B cell (primary cell): ENCODE measurements at regions not wholly inside any gene's neighbourhood (a gene's known extent, or its start where the extent isn't known, plus 50 kb on each side); places are given as distances from the start of the nearest gene placed in this dataset.
"Not testable (repeated sequence)": the region's sequence is repeated elsewhere in the genome, so short reads cannot be mapped to it uniquely, and the experiment has no call there.

Source experiments
- ATAC-seq: fragments of 200-7000 bp; cut with Tn5 transposase; one replicate; pipeline ENCODE4 v1.10.0; 2021; ENCODE audit warnings: low read depth, mild to moderate bottlenecking, moderate number of reproducible peaks, moderate library complexity
- CTCF ChIA-PET: fragments of 350-600 bp; sonication (Branson Sonifier 250); formaldehyde crosslinking; loops from one replicate; lab custom pipeline; 2021; ENCODE audit warnings: antibody characterized with exemption, inconsistent platforms; lab: Charles Lee
- POLR2A ChIA-PET: fragments of 350-600 bp; sonication (Branson Sonifier 250); formaldehyde crosslinking; loops from one replicate; lab custom pipeline; 2021; ENCODE audit warnings: antibody characterized with exemption; lab: Charles Lee
- DNase-seq: peaks from one replicate; pipeline ENCODE4 v3.0.0; 2013
- H2AFZ ChIP-seq: 2 replicates; pipeline ENCODE4 v1.6.1; 2012; ENCODE audit warnings: mild to moderate bottlenecking, low read depth, low read length; ENCODE audit not compliant: insufficient read depth, poor library complexity, severe bottlenecking
- H3K27ac ChIP-seq, 2 donors: 1 replicate in 1 of 2; 2 replicates in 1 of 2; pipeline ENCODE4 v1.5.1; 2012 to 2013; ENCODE audit warnings: low read length in 2 of 2, mild to moderate bottlenecking in 2 of 2, moderate library complexity in 1 of 2
- H3K27me3 ChIP-seq, 4 experiments: fragments of 200-600 bp in 1 of 4; sonication (generic) in 1 of 4; replicated peaks in 1 of 4; 1 replicate in 2 of 4; 2 replicates in 2 of 4; pipeline versions ENCODE4 v1.6.1 to v1.7.0; 2013 to 2016; ENCODE audit warnings: low read length in 3 of 4, mild to moderate bottlenecking in 2 of 4, mixed read lengths in 1 of 4, moderate library complexity in 1 of 4; ENCODE audit not compliant: insufficient read depth in 4 of 4, control insufficient read depth in 3 of 4; ENCODE audit errors: control extremely low read depth in 1 of 4
- H3K36me3 ChIP-seq, 2 experiments: replicated peaks in 1 of 2; 1 replicate in 1 of 2; 2 replicates in 1 of 2; pipeline versions ENCODE4 v1.6.1 to v1.7.1; 2013; ENCODE audit warnings: low read length in 1 of 2; ENCODE audit not compliant: insufficient read depth in 2 of 2, control insufficient read depth in 1 of 2; ENCODE audit errors: control extremely low read depth in 1 of 2, extremely low read depth in 1 of 2
- H3K4me1 ChIP-seq, 2 donors: fragments of 200-600 bp in 1 of 2; sonication (generic) in 1 of 2; 1 replicate in 1 of 2; 2 replicates in 1 of 2; pipeline versions ENCODE4 v1.5.1 to v1.6.1; 2013 to 2017; ENCODE audit warnings: low read length in 2 of 2; ENCODE audit not compliant: control insufficient read depth in 2 of 2, insufficient read depth in 2 of 2
- H3K4me2 ChIP-seq: replicated peaks from 2 replicates; pipeline ENCODE3; 2012; ENCODE audit warnings: mild to moderate bottlenecking, low read depth, low read length; ENCODE audit not compliant: poor library complexity, severe bottlenecking
- H3K4me3 ChIP-seq, 5 experiments: fragments of 200-600 bp in 1 of 5; sonication (generic) in 1 of 5; 1 replicate in 3 of 5; 2 replicates in 2 of 5; pipeline versions ENCODE4 v1.5.1 to v1.7.0; 2011 to 2016; ENCODE audit warnings: low read length in 4 of 5, mild to moderate bottlenecking in 4 of 5, low read depth in 2 of 5, control low read depth in 1 of 5, moderate library complexity in 1 of 5; ENCODE audit not compliant: insufficient read depth in 1 of 5; ENCODE audit errors: control extremely low read depth in 1 of 5, extremely low read depth in 1 of 5
- H3K79me2 ChIP-seq: fragments of 200-600 bp; sonication (generic); one replicate; pipeline ENCODE4 v1.6.0; 2016; ENCODE audit warnings: low read length; ENCODE audit not compliant: control insufficient read depth, insufficient read depth
- H3K9ac ChIP-seq: fragments of 200-600 bp; sonication (generic); 2 replicates; pipeline ENCODE4 v1.6.1; 2017; ENCODE audit warnings: mild to moderate bottlenecking, low read length, moderate library complexity
- H3K9me3 ChIP-seq, 3 donors: one replicate each; pipeline versions ENCODE4 v1.6.1 to v1.7.1; 2013; ENCODE audit warnings: low read length in 2 of 3; ENCODE audit not compliant: control insufficient read depth in 2 of 3, insufficient read depth in 1 of 3; ENCODE audit errors: control extremely low read depth in 1 of 3
- H4K20me1 ChIP-seq: 2 replicates; pipeline ENCODE4 v1.6.0; 2012; ENCODE audit warnings: mild to moderate bottlenecking, low read length; ENCODE audit not compliant: insufficient read depth, control insufficient read depth, poor library complexity, severe bottlenecking
- H3K27ac Mint-ChIP-seq: one replicate; pipeline ENCODE4 v1.8.0; 2021; ENCODE audit warnings: mixed read lengths
- H3K27me3 Mint-ChIP-seq: one replicate; pipeline ENCODE4 v1.8.0; 2021; ENCODE audit warnings: mixed read lengths
- H3K4me1 Mint-ChIP-seq: one replicate; pipeline ENCODE4 v1.8.0; 2021; ENCODE audit warnings: mixed read lengths
- H3K4me3 Mint-ChIP-seq: one replicate; pipeline ENCODE4 v1.8.0; 2021; ENCODE audit warnings: mixed read lengths
- H3K9me3 Mint-ChIP-seq: one replicate; pipeline ENCODE4 v1.8.0; 2022; ENCODE audit warnings: mixed read lengths; ENCODE audit not compliant: insufficient read depth
- EZH2 ChIP-seq: IDR thresholded peaks from 2 replicates; pipeline ENCODE4 v1.6.1; 2012; ENCODE audit warnings: borderline replicate concordance, low read depth, mild to moderate bottlenecking, moderate library complexity, low read length; ENCODE audit not compliant: insufficient read depth, poor library complexity, severe bottlenecking
- WGBS: methylation state at CpG from one replicate; pipeline ENCODE4 v1.1.5; 2013; ENCODE audit warnings: missing lambda C conversion rate; ENCODE audit not compliant: insufficient coverage; 5-methylcytosine and 5-hydroxymethylcytosine counted together
- intact Hi-C: fragments of 100-400 bp; cut with micrococcal nuclease; formaldehyde crosslinking; loops from one replicate; pipeline ENCODE4 v1.10.0; 2022
- TF ChIP-seq, protein P1 (sequence below): fragments of 200-600 bp; IDR thresholded peaks from one replicate; pipeline ENCODE4 v1.8.0; 2022; ENCODE audit warnings: antibody characterized with exemption, mild to moderate bottlenecking

- Histone ChIP-seq H3K79me2 (no peaks in the 10 kb centered on the region), H3K4me2 (no peak overlapping the region), H3K9ac (no peak overlapping the region), H3K27me3 (peaks cover 0 to 9% (median 3%) of the 10 kb centered on the region in 4 experiments), H3K27ac (no peak overlapping the region), H3K36me3 (no peaks in the 10 kb centered on the region), H3K9me3 (peaks cover 2 to 24% (median 2%) of the 10 kb centered on the region in 3 donors), H3K4me3 (no peak overlapping the region), H2AFZ (no peak overlapping the region), H3K4me1 (no peaks in the 10 kb centered on the region), H4K20me1 (no peaks in the 10 kb centered on the region)
- DNase-seq (no peak), ATAC-seq (no peak)
- no peaks in the 10 kb centered on the region for H3K4me1 Mint-ChIP-seq
- no peak overlapping the region for H3K4me3 Mint-ChIP-seq
- WGBS = no CpG with 5 or more reads among the region's 1 CpG
- no peak for TF ChIP-seq EZH2
- TF ChIP-seq, protein P1, sequence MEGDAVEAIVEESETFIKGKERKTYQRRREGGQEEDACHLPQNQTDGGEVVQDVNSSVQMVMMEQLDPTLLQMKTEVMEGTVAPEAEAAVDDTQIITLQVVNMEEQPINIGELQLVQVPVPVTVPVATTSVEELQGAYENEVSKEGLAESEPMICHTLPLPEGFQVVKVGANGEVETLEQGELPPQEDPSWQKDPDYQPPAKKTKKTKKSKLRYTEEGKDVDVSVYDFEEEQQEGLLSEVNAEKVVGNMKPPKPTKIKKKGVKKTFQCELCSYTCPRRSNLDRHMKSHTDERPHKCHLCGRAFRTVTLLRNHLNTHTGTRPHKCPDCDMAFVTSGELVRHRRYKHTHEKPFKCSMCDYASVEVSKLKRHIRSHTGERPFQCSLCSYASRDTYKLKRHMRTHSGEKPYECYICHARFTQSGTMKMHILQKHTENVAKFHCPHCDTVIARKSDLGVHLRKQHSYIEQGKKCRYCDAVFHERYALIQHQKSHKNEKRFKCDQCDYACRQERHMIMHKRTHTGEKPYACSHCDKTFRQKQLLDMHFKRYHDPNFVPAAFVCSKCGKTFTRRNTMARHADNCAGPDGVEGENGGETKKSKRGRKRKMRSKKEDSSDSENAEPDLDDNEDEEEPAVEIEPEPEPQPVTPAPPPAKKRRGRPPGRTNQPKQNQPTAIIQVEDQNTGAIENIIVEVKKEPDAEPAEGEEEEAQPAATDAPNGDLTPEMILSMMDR = no peak
- ChIA-PET CTCF (interaction anchor here (1.1 kb wide), 1 partner anchor 21 kb away, joined by 3 read pairs; no protein-coding TSS in a partner anchor), POLR2A (no interaction called here)
- intact Hi-C loops = no loop called here
- peaks cover 19% of the 10 kb centered on the region for H3K27me3 Mint-ChIP-seq
- H3K27ac Mint-ChIP-seq = no peak overlapping the region
- H3K9me3 Mint-ChIP-seq = peaks cover 8% of the 10 kb centered on the region
These were observed 95.2 kb upstream of the CST7 start for GRCh38 chr20:24853916-24854315.

- H3K27ac ChIP-seq = no peak overlapping the region
- no peak overlapping the region for H3K27ac Mint-ChIP-seq
- ATAC-seq (no peak), DNase-seq (no peak)
- no peak for TF ChIP-seq EZH2
- TF ChIP-seq, protein P1 = no peak
- H3K4me1 ChIP-seq = no peaks in the 10 kb centered on the region
- WGBS = 88% methylated on average over 1 of the region's 1 CpG
- intact Hi-C loops = no loop called here
- no peaks in the 10 kb centered on the region for H4K20me1 ChIP-seq
- H3K27me3 Mint-ChIP-seq = peaks cover 24% of the 10 kb centered on the region
- no peak overlapping the region for H3K4me3 ChIP-seq
- H3K9ac ChIP-seq = no peak overlapping the region
- no peaks in the 10 kb centered on the region for H3K36me3 ChIP-seq
- no peak overlapping the region for H3K4me3 Mint-ChIP-seq
- peaks cover 8% of the 10 kb centered on the region for H3K9me3 Mint-ChIP-seq
- peaks cover 2 to 34% (median 2%) of the 10 kb centered on the region in 3 donors for H3K9me3 ChIP-seq
- peaks cover 0 to 3% (median 0%) of the 10 kb centered on the region in 4 experiments for H3K27me3 ChIP-seq
- POLR2A ChIA-PET = no interaction called here
- no peaks in the 10 kb centered on the region for H3K4me1 Mint-ChIP-seq
- CTCF ChIA-PET = interaction anchor here (1.1 kb wide), 1 partner anchor 10 kb away, joined by 3 read pairs; no protein-coding TSS in a partner anchor
- H3K79me2 ChIP-seq = no peaks in the 10 kb centered on the region
- no peak overlapping the region for H3K4me2 ChIP-seq
- H2AFZ ChIP-seq = no peak overlapping the region
These were observed 93.2 kb upstream of the CST7 start for GRCh38 chr20:24855848-24856247.

DNA sequence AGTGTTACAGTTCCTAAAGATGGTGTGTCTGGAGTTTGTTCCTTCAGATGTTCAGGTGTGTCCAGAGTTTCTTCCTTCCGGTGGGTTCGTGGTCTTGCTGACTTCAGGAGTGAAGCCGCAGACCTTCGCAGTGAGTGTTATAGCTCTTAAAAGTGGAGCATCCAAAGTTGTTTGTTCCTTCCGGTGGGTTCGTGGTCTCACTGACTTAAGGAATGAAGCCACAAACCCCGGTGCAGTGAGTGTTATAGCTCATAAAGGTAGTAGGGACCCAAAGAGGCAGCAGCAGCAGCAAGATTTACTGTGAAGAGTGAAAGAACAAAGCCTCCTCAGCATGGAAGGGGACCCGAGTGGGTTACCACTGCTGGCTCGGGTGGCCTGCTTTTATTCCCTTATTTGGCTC, 90.6 kb upstream of the CST7 start:
- H3K27ac ChIP-seq, intact Hi-C loops, DNase-seq, H3K79me2 ChIP-seq, H3K36me3 ChIP-seq, H2AFZ ChIP-seq, H3K4me3 Mint-ChIP-seq, H3K9ac ChIP-seq, H3K27ac Mint-ChIP-seq, H3K9me3 Mint-ChIP-seq, H3K4me3 ChIP-seq, POLR2A ChIA-PET, H3K4me1 ChIP-seq, H3K4me1 Mint-ChIP-seq, H3K27me3 ChIP-seq, ATAC-seq, H3K4me2 ChIP-seq, H4K20me1 ChIP-seq, CTCF ChIA-PET: not testable (repeated sequence)
- H3K9me3 ChIP-seq = peaks cover 2 to 39% (median 2%) of the 10 kb centered on the region in 3 donors
- 90% methylated on average over 9 of the region's 9 CpGs for WGBS
- peaks cover 15% of the 10 kb centered on the region for H3K27me3 Mint-ChIP-seq
